Cerebellar nuclear complex (tissue), 1 donor: ENCODE measurements at regions not wholly inside any gene's neighbourhood (a gene's known extent, or its start where the extent isn't known, plus 50 kb on each side); places are given as distances from the start of the nearest gene placed in this dataset.

Experiments used
- DNase-seq, 2 experiments: peaks; one replicate each; lab custom pipeline; 2025; lab: John Stamatoyannopoulos, UW

DNA sequence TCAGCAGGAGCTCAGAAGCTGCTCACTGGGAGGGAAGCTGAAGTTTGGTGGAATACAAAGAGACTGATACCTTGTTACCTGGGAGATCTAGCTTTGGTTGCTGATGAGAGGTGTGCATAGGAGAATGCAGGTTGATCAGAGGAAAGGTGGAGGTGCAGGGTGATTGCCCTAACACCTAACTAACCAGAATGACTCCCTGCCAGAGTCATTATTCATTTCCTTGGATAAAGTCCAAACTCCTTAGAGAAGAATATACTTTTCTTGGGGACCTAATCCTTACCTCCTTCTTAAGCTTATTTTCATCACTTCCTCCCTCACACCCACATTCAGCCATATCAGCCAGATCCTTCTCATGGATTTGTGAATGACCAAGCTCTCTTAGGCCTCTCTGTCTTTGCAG, 814.2 kb upstream of the TENM4 start:
- no peak for DNase-seq

DNA sequence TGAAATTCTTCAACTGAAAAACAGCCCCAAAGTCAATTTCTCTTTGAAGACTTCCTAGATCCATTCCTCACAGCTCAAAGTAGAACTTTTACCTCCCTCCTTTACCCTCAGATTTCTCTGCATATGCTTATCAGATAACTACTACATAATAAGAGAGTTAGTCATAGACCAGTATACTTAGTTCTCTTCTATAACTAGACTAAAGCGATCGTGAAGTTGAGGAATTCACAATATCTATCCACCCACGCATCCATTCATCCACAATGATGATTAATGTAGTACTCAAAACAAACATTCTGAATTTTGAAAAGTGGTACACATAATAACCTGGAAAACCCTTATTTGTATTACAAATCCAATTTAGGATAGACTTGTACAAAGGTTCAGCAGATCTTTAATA, 800.9 kb upstream of the TENM4 start:
- no peak for DNase-seq

DNA sequence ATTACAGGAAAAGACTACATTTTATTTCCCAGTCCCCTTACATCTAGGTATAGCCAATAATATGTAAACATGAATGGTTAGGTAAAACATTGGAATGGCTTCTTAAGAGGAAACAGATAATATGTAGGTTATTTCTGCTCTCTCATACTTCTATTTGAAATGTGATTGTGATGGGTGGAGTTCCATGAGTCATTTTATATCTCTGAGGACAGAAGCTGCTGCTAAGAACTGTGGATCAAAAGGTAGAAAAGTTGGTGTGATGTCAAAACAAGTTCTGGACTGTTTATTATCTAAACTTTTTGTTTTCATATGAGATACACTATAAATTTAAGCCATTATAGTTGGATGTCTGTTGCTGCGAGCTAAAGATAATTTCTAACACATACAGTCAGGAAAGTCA, 799.4 kb upstream of the TENM4 start:
- no peak for DNase-seq

DNA sequence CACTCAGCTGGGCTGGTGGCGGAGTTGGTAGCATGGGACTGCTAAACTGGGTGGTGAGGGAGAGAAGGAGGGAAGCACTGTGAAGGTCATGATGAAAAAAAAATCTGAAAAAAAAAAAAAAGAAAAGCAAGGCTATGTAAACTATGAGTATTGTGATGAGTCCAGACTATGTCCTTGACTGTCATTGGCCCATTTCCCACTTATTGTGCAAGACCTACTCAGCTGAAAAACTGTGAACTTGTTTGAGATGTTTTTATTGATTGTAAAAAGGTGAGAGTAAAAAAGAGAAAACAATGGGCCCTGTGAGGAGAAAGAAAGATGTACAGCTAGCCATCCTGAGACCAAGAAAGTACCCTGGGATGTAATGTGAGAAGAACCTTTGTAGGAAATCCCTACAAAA, 798.4 kb upstream of the TENM4 start:
- no peak for DNase-seq

DNA sequence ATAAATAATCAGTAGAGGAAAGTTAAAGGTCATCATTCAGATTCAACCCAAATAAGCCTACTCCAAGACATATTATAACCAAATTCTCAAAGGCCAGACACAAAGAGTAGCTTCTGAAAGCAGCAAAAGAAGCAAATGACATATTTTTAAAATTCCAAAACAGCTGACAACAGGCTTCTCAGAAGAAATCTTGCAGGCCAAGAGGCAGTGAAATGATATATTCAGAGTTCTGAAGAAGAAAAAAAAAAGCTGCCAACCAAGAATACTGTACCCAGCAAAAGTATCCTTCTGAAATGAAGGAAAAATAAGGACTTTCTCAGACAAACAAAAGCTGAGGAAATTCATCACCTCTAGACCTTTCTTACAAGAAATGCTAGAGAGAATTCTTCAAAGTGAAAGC, 787.1 kb upstream of the TENM4 start:
- no peak for DNase-seq

DNA sequence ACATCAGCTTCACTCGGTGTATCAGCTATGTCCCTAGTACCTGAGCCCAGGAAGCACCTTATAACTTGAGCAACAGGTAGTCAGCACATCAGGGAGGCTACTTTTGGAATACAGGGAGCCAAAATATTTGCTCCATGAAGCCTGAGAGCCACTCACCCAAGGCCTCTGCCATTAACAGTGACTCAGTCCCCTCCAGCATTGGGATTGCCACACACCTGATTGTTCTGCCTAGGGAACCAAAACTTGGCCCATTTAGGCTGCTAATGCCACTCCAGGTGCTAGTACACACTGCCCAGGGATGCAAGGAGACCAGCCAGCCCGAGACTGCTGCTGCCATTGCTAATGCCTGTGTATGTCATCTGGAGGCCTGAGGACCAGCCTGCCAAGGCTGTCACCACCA, 773.6 kb upstream of the TENM4 start:
- no peak for DNase-seq

DNA sequence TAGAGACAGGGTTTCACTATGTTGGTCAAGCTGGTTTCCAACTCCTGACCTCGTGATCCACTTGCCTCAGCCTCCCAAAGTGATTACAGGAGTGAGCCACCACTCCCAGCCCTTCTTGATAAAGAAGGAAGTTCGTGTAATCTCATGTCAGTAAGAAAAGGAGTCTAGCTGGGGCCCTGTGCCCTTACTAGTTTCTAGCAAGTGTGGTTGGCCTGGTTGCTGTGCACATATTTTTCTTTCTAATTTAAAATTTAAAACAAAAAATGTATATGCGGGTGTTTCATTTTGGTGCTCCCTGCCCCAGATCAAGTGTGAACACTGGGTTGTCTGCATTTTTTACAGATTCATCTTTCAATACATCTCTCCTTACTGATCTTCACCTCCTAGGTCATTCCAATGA, 770.8 kb upstream of the TENM4 start:
- DNase-seq: no peak

DNA sequence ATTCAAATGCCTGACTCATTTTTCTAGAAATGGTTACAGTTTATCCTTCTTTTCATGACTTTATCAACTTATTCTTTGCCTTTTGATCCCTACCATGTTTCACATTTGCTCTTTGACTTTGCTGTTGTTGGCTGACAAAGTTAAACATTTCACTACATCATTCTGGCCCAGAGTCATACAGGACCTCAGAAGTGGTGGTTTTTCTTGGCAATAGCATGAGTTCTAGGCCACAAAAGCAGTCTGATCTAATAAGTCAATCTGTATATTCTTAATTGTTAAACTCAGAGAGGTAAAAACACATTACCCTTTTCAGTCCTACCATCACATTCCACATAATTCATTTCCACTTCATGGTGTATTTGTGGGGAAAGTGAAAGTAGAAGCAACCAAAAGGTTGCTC, 763.2 kb upstream of the TENM4 start:
- no peak for DNase-seq

DNA sequence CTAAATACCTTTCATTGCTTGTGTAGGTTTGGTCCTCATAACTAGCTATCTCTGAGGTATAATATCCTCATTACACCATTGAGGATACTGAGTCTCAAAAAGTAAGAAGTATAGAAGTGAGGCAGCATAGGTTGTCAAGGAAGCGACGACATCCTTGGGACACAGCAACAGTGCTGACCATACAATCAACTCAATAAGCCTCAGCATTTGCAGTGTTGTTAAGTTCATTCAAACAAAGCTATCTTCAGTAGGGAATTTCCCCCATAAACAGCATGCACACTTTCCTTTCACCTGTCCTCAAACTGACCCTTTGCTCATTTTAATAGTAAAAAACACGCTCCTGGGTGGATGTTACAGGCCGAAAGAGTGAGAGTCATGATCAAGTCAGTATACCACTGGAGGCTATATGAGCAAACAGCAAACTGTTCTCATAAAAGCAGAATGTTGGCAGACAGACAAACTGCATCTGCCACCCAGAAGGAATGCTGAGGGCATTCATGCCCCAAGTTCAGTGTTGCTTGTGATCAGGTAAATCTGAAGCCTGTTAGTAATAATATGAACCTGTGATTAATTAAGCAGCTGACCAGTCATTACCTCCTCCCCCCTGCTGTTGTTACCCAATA, 756.2 kb upstream of the TENM4 start:
- DNase-seq: no peak

DNA sequence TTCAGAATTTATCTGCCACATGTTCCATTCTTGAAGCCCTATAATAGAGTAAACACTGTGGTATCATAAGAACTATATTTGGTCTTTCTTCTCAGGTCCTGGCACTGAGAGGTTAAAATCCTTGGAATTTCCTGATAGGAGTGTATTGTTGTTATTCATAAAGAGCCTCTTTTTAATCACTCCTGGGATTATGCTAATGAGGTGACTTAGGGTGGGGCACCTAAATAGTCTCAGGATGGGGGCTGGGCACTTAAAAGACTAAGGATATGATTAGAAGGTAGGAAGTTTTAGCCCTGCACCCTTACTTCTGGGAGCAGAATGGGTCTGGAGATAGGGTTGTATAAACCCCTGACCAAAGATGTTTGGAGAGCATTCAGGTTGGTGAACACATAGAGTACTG, 755.2 kb upstream of the TENM4 start:
- no peak for DNase-seq

DNA sequence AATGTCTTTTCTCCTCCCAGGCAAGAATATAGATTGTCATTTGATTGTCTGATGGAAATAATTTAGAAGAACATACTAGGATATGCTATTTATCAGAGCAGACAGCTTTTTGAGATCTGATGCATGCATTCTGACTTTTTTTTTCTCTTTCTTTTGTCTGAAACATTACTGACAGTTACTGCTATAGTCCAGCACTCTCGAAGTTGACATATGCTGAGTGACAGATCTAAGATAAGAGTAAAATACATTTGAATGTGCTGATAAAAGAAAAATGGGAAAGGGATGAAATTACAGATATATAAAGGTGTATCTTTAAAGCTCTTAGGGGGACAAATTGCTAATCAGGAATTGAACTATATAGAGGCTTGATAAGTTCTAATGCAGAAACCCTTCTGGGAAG, 753.8 kb upstream of the TENM4 start:
- no peak for DNase-seq

DNA sequence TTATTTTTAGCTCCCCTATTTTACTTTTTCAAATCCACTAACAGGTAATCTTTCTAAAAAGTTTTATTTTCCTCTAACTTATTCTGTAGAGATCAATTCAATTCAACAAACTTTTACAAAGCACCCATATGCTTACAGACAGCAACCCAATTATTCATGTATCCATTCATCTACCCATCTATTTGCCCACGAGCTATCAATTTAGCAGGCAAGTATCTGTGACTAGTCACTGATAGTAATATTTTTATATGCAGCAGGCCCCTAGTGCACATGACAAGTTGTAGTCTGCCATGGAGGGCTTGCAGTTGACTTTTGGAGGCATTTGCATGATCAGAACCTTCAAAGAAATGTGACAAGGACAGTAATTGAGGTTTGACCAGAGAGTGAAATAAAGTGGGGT, 753.2 kb upstream of the TENM4 start:
- DNase-seq: no peak

DNA sequence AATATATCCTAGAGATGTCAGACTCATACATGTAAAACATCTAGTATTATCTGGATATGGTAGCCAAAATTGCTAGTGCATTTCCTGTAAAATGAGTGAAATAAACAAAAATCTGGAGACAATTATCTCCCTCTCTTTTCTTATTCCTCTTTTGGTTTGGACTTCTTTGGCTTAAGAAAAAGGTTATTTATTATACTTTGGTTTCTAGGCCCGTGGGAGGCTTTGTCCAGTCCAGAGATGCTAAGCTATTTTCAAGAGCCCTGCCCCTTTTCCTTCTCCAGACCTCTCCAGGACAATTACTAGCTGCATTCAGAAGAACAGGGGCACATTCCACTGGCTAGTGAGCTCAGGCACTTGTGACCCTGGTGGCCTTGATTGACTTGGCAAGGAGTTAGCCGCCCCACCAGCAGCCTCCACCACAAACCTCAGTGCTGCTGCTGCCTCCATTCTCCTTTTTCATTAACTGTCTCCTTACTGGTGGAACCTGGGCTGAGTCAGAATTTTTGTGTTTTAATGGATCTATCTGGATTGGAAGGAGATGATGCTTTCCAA, 747.3 kb upstream of the TENM4 start:
- no peak for DNase-seq

DNA sequence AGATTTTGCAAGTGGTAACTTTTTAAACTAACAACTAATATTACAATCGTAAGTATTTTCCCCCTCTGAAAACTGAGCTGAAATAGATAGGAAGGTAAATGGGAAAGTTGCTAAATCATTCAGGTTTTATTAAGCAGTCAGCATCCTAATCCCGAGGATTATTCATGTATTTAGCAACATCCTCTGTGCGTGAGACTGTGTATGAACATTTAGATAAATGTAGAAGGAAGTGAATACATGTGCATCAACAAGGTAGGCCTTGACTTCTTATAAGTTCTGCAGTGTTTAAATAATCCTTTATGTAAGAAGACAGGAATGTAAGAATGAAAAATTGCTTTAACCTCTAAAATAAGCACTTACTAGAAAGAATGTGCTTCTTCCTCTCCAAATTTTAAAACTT, 745.9 kb upstream of the TENM4 start:
- DNase-seq: no peak

DNA sequence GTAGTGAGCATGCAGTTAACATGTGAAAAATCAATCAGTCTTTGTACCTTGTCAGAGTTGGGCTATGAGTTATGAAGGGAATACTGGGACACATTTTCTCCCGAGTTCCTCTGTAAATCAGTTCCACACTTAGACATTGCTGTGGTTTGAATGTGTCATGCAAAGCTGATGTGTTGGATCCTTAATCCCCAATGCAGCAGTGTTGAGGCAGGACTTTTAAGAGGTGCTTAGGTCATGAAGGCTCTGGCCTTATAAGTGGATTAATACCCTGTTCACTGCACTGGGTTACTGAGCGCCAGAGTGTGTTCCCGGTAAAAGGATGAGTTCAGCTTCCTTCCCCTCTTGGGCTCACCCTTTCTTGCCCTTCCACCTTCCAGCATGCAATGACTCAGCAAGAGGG, 742.1 kb upstream of the TENM4 start:
- DNase-seq: no peak

DNA sequence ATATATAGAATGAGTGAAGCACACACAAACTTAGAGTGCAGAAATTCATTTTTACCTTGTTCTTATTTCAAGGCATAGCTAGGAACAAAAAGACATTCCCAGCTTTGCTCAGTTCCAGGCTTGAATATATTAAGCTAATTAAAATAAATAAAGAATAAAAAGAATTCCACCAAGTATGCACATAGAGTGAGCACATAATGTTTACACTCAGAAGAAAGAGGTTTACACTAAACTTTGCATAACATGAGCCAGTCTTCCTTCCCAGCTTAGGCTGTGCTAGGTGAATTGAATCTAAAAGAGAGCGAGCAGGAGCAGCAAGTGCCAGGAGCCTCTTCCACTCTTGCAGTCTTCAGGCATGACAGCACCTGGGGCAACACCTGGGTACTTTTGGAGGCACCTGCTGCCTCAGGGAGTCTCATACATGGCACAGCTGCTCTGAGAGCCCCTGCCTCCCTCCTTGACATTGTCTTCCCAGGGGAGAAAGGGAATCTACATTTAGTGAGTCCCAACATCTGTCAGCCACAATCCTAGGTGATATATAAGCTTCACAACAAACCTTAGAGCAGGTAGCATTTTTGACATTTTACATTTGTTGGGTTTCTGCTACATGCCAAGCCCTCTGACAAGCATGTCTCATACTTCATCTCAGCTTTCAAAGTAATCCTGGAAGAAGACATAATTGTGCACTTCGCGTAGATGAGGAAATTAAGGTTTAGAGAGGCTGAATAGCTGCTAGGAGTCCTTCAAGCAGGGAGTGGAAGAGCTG, 732.7 kb upstream of the TENM4 start:
- no peak for DNase-seq

DNA sequence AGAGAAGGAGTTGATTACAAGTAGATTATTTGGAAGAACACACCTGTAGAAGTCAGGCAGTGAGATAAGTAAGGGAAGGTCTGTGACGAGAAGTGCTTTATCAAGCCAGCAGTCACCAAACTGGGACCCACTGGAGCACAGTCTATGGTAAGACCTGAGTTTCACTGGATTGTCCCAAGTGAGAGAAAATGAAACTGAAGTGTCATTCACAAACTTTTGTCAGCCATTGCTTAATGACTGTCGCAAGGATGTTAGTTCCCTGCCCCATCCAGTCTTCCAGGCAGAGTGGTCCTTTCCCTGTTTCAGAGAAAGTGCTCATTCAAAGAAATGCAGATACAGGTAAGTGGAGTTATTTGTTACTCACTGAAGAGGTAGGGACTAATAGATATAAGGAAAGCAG, 728.0 kb upstream of the TENM4 start:
- DNase-seq: no peak

DNA sequence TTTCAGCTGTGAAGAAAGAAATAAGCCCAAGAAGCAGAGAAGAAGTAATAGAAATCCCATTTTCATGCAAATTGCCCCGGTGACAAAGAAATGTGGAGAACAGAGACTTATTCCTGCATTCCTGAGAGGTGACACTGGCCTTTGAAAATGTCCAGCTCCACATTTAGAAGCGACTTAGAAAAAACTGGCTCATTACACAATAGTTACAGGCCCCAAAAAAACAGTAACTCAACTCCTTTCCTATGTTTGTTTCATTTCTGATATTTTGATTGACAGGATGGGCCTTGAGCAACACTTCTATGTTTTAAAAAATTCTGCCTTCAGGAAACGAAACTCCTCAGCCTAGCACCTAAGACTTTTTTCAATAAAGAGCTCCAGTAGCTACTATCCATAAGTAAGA, 726.9 kb upstream of the TENM4 start:
- DNase-seq: no peak

DNA sequence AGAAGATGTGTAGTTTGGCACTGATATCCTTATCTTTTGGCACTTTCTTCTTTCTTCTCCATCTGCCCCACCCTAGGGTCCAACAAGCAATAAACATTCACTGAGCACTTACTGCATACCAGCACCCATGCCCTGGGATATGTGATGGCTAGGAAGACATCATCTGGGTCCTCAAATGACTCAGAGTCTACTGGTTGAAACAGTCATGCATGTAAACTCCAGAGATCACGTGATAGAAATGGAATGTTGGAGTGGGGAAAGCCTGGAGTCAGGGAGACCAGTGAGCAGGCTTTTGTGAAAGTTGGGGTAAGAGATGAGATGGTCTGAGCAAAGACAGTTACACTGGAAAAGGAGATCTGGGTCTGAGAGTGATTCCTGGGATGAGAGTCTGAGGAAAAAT, 724.9 kb upstream of the TENM4 start:
- no peak for DNase-seq

DNA sequence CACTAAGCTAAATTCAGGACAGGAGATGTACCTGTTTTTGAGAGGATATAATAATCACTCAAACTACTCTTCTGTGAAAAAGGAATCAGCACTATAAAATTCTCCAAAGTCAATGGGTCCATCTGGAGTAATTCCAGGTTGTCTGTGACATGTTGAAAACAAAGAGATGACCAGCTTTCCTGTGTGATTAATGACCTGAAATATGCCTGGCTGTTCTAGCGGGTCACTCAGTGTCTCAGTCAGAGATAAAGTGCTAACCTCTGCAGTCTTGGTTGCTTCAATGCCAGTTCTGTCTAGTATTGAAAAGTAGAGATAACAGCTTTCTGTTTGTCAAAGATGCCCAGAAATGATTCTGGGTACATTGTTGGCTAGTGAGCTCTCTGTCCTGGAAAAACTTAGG, 722.6 kb upstream of the TENM4 start:
- DNase-seq: no peak

DNA sequence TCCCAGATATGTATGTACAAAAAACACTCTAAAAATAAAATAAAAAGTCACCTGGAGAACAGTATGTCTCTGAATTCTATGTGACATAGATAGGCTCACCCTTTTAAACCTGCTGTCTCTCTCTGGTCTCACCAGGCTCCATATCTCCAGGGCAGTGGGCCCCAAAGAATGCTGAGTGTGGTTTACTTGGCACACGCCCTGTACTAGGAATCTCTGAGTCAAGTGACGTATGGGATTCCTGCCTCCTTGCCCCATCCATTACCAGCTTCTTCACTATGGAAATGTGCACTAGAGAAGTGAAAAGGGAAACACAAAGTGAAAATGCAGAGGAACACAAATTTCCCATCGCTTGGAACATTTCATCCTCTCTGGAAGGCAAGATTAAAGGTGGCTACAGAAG, 722.2 kb upstream of the TENM4 start:
- DNase-seq: no peak

DNA sequence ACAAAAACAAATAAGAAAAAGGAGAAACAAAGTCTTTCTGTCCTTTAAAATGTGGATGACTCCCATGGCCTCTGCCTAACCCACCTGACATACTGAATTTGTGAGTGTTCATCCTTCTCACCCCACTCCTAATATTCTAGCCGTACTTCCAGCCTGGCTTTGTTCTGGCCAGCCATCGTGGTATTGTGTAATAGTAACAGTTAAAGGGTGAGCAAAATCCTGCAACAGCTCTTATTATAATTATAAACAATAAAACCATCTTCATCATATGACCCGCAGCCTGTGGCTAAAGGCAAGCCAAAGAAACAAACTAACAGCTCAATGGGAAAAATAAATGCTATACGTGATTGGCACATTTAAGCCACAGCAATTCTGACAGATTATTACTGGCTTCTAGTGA, 721.6 kb upstream of the TENM4 start:
- DNase-seq: no peak

DNA sequence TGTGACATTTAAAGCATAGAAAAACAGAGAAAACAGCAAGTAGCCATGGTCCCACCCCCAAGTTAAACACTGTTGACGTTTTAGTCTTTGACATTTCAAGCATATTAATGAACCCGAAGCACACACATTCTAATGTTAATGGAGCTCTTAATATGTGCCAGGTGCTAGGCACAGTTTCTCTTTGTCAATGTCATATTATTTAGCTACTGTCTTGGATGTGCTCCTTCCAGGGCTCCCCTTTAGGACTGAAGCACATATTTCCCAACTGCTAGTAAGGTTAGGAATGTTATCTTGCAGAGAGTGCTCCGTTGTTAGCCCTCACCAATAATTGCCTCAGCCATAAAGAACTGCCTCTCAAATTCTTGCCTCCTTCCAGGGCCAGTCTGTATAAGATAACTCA, 716.6 kb upstream of the TENM4 start:
- DNase-seq: no peak

DNA sequence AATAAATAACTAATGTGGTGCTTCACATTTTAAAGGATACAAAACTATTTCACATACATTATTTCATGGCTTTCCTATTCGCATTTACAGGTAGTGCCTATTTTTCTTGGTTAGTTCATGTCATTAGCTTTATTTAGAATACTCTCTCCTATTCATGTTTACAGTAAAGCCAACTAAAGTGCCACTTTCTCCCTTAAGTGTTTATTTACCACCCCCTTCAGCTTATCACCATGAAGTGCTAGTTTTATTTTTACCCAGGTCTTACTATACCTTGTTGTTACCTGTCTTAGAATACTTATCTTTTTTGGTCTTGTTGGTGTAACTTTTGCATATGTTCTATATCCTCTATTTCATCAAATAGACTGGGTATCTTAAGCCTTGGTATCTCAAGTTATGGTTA, 715.2 kb upstream of the TENM4 start:
- DNase-seq: no peak
